Medulla oblongata (tissue), 1 donor: ENCODE measurements at regions not wholly inside any gene's neighbourhood (a gene's known extent, or its start where the extent isn't known, plus 50 kb on each side); places are given as distances from the start of the nearest gene placed in this dataset.
"Not testable (repeated sequence)": the region's sequence is repeated elsewhere in the genome, so short reads cannot be mapped to it uniquely, and the experiment has no call there.

Source experiments
- DNase-seq: peaks from one replicate; pipeline ENCODE4 v3.0.0-alpha.2; 2015; ENCODE audit errors: extremely low spot score

GRCh38 chr17:54353789-54354525 is 531.2 kb downstream of the KIF2B start:
- no peak for DNase-seq

- DNase-seq, result not testable (repeated sequence)
Measured at GRCh38 chr17:54361073-54361472, 538.3 kb downstream of the KIF2B start.

- no peak for DNase-seq
Measured at GRCh38 chr17:54368906-54369305, 531.7 kb upstream of the TOM1L1 start.

- no peak for DNase-seq
Measured at GRCh38 chr17:54372069-54372749, 528.4 kb upstream of the TOM1L1 start.

GRCh38 chr17:54373970-54374369 is 526.7 kb upstream of the TOM1L1 start:
- DNase-seq, result no peak

GRCh38 chr17:54376409-54376808 is 524.2 kb upstream of the TOM1L1 start:
- DNase-seq, result not testable (repeated sequence)

- DNase-seq, result no peak
Measured at GRCh38 chr17:54381482-54381881, 519.2 kb upstream of the TOM1L1 start.

- no peak for DNase-seq
Measured at GRCh38 chr17:54404259-54404658, 496.4 kb upstream of the TOM1L1 start.

- no peak for DNase-seq
Measured at GRCh38 chr17:54405826-54406225, 494.8 kb upstream of the TOM1L1 start.

- no peak for DNase-seq
Measured at GRCh38 chr17:54408731-54409130, 491.9 kb upstream of the TOM1L1 start.

- DNase-seq, result no peak
Measured at GRCh38 chr17:54418467-54418866, 482.2 kb upstream of the TOM1L1 start.

- DNase-seq, result no peak
Measured at GRCh38 chr17:54425671-54426070, 475.0 kb upstream of the TOM1L1 start.

- no peak for DNase-seq
Measured at GRCh38 chr17:54426296-54426886, 474.3 kb upstream of the TOM1L1 start.

GRCh38 chr17:54435966-54436365 is 464.7 kb upstream of the TOM1L1 start:
- DNase-seq, result no peak

- no peak for DNase-seq
Measured at GRCh38 chr17:54439816-54440215, 460.8 kb upstream of the TOM1L1 start.

GRCh38 chr17:54451051-54451450 is 449.6 kb upstream of the TOM1L1 start:
- DNase-seq, result no peak

- DNase-seq, result no peak
Measured at GRCh38 chr17:54452666-54453348, 447.8 kb upstream of the TOM1L1 start.

GRCh38 chr17:54455251-54455868 is 445.3 kb upstream of the TOM1L1 start:
- no peak for DNase-seq

GRCh38 chr17:54465443-54465842 is 435.2 kb upstream of the TOM1L1 start:
- DNase-seq, result not testable (repeated sequence)

- DNase-seq, result no peak
Measured at GRCh38 chr17:54466875-54467274, 433.8 kb upstream of the TOM1L1 start.

GRCh38 chr17:54482843-54483242 is 417.8 kb upstream of the TOM1L1 start:
- no peak for DNase-seq

- DNase-seq, result no peak
Measured at GRCh38 chr17:54493691-54494090, 407.0 kb upstream of the TOM1L1 start.
